ENCODE measurements at regions not wholly inside any gene's neighbourhood (a gene's known extent, or its start where the extent isn't known, plus 50 kb on each side); places are given as distances from the start of the nearest gene placed in this dataset.
A peak's percentile ranks its signal among the peaks of the same experiment; 100 is the strongest.

- Histone ChIP-seq H3K4me1 (ENCODE audit: insufficient read depth, low read length) (no peaks in the 10 kb centered on the region), H3K9me3 (ENCODE audit: low read depth, low read length) (peaks cover 3% of the 10 kb centered on the region), H3K27me3 (ENCODE audit: insufficient read depth, low read length) (no peaks in the 10 kb centered on the region), H3K27ac (ENCODE audit: low read depth, low read length) (no peak overlapping the region), H2AFZ (ENCODE audit: low read length) (peak overlapping the region; percentile 3), H3K79me2 (ENCODE audit: insufficient read depth, low read length) (no peaks in the 10 kb centered on the region), H3K4me3 (ENCODE audit: insufficient read depth, low read length) (no peak overlapping the region), H3K4me2 (ENCODE audit: insufficient read depth, low read length) (no peak overlapping the region), H3K36me3 (ENCODE audit: insufficient read depth, low read length) (no peaks in the 10 kb centered on the region), H4K20me1 (ENCODE audit: insufficient read depth, low read length) (no peaks in the 10 kb centered on the region)
- TF ChIP-seq CTCF (IDR thresholded peaks at IDR 0.05; ENCODE audit: extremely low read depth, low read depth, low read length) = no peak
- DNase-seq (ENCODE audit: insufficient read length, low spot score, missing footprints) = no peak
Measured at GRCh38 chr5:14017904-14018303, 73.4 kb upstream of the DNAH5 start.

GRCh38 chr5:14016549-14016948 is 72.1 kb upstream of the DNAH5 start:
- H4K20me1 ChIP-seq (ENCODE audit: insufficient read depth, low read length) = no peaks in the 10 kb centered on the region
- H3K4me1 ChIP-seq (ENCODE audit: insufficient read depth, low read length) = peaks cover 8% of the 10 kb centered on the region
- no peak overlapping the region for H3K4me3 ChIP-seq (ENCODE audit: insufficient read depth, low read length)
- peaks cover 3% of the 10 kb centered on the region for H3K9me3 ChIP-seq (ENCODE audit: low read depth, low read length)
- no peak overlapping the region for H3K4me2 ChIP-seq (ENCODE audit: insufficient read depth, low read length)
- no peaks in the 10 kb centered on the region for H3K79me2 ChIP-seq (ENCODE audit: insufficient read depth, low read length)
- no peak for TF ChIP-seq CTCF (IDR thresholded peaks at IDR 0.05; ENCODE audit: extremely low read depth, low read depth, low read length)
- H3K36me3 ChIP-seq (ENCODE audit: insufficient read depth, low read length) = no peaks in the 10 kb centered on the region
- H3K27ac ChIP-seq (ENCODE audit: low read depth, low read length) = no peak overlapping the region
- peak overlapping the region; percentile 74 for H2AFZ ChIP-seq (ENCODE audit: low read length)
- no peaks in the 10 kb centered on the region for H3K27me3 ChIP-seq (ENCODE audit: insufficient read depth, low read length)
- DNase-seq (ENCODE audit: insufficient read length, low spot score, missing footprints) = no peak

DNA sequence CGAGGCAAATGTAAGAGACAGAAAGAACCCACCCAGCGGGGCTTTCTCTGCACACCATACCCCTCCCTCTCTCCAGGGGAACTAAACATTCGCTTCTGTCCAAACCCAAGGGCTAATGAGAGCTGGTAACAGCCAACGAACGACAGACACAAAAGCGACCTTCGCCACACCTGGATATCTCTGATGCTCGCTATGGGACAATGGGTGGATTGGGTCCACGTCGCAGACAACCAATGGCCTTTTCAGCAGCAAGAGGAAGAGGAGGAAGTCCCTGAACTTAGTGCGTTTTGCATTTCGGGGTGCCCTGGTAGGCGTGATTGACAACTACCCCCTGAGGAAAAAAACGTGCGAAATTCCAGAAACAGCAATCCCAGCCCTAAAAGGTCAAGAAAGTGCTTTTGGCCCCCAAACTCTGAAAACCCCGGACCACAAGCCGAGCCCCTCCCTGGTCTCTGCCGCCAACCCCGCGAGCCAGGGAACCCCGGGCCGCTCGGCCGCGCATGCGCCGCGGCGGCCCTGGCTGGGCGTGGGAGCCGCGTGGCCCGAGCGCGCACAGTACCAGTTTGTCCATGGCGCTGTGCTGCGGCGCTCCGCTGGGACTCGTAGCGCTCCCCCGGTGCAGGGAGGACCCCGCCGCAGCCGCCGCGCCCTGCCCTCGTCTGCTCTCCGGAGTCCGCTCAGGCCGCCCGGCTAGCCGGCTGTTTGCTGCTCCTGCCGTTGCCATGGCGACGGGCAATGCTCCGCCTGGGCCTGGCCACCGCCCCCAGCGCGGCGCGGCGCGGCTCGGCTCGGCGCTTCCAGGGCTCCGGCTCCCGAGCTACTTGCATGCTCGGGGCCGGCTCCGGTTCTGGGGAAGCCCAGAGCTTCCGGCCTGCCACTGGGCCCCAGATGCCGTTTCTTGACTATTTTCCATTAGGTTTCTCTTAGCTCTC is 66.9 kb upstream of the DNAH5 start:
- H3K4me2 ChIP-seq (ENCODE audit: insufficient read depth, low read length) = peak overlapping the region; percentile 100
- peak overlapping the region; percentile 100 for H2AFZ ChIP-seq (ENCODE audit: low read length)
- H3K9me3 ChIP-seq (ENCODE audit: low read depth, low read length) = no peaks in the 10 kb centered on the region
- H3K4me3 ChIP-seq (ENCODE audit: insufficient read depth, low read length) = peak overlapping the region; percentile 82
- no peak for TF ChIP-seq CTCF (IDR thresholded peaks at IDR 0.05; ENCODE audit: extremely low read depth, low read depth, low read length)
- H3K79me2 ChIP-seq (ENCODE audit: insufficient read depth, low read length) = no peaks in the 10 kb centered on the region
- H3K27ac ChIP-seq (ENCODE audit: low read depth, low read length) = peak overlapping the region; percentile 72
- no peaks in the 10 kb centered on the region for H3K36me3 ChIP-seq (ENCODE audit: insufficient read depth, low read length)
- DNase-seq (ENCODE audit: insufficient read length, low spot score, missing footprints) = peak; percentile 96
- H3K4me1 ChIP-seq (ENCODE audit: insufficient read depth, low read length) = peaks cover 14% of the 10 kb centered on the region
- H3K27me3 ChIP-seq (ENCODE audit: insufficient read depth, low read length) = no peaks in the 10 kb centered on the region
- no peaks in the 10 kb centered on the region for H4K20me1 ChIP-seq (ENCODE audit: insufficient read depth, low read length)

- Histone ChIP-seq H3K4me2 (ENCODE audit: insufficient read depth, low read length) (no peak overlapping the region), H2AFZ (ENCODE audit: low read length) (peak overlapping the region; percentile 58), H4K20me1 (ENCODE audit: insufficient read depth, low read length) (no peaks in the 10 kb centered on the region), H3K79me2 (ENCODE audit: insufficient read depth, low read length) (no peaks in the 10 kb centered on the region), H3K4me3 (ENCODE audit: insufficient read depth, low read length) (no peak overlapping the region), H3K36me3 (ENCODE audit: insufficient read depth, low read length) (no peaks in the 10 kb centered on the region), H3K9me3 (ENCODE audit: low read depth, low read length) (no peaks in the 10 kb centered on the region), H3K4me1 (ENCODE audit: insufficient read depth, low read length) (peaks cover 14% of the 10 kb centered on the region), H3K27ac (ENCODE audit: low read depth, low read length) (no peak overlapping the region), H3K27me3 (ENCODE audit: insufficient read depth, low read length) (no peaks in the 10 kb centered on the region)
- no peak for DNase-seq (ENCODE audit: insufficient read length, low spot score, missing footprints)
- no peak for TF ChIP-seq CTCF (IDR thresholded peaks at IDR 0.05; ENCODE audit: extremely low read depth, low read depth, low read length)
Measured at GRCh38 chr5:14009575-14009974, 65.1 kb upstream of the DNAH5 start.
